AG20443 (cell line): ENCODE measurements at regions not wholly inside any gene's neighbourhood (a gene's known extent, or its start where the extent isn't known, plus 50 kb on each side); places are given as distances from the start of the nearest gene placed in this dataset.
A peak's percentile ranks its signal among the peaks of the same experiment; 100 is the strongest.

ENCODE experiments used
- DNase-seq: peaks from one replicate; pipeline ENCODE4 v3.0.0; 2012; ENCODE audit warnings: low spot score, mixed read lengths

DNA sequence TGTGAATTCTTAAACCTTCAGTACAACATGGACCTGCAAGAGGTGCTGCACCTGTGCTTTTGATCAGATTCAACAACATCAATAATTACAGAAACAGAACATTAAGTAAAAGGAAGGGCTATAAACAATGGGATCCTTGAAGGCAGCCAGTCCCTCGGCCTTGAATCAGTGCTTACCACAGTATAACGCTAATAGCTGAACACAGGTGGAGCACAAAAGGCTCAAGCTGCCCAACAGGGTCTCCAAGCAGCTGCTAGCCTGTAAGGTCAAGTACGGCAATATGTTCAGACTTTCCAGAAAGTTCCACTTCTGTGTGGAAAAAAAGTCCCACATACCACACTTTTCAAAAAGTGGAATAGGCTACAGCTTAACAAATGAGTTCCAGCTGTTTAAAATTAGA lies 61.9 kb upstream of the ITGA1 start:
- no peak for DNase-seq

DNA sequence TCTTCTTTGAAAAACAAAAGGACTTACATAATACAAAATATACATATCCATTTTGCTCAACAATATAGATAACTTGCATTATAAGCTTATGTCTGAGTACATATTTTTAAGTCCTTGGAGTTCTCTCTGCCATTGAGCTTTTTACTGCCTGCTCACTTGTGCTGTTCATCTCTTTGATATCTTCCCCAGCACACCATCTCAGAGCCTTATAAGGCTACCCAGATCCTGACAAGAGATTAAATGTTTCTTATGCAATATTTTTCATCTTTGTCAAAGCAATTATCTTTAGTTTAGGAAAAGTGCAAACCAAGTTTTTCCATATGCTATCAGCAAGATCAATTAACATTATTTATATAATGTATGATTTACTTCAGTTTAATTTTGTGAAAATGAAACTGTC lies 60.7 kb upstream of the ITGA1 start:
- no peak for DNase-seq

- DNase-seq: peak; percentile 86
Measured at GRCh38 chr5:52727576-52727975, 60.1 kb upstream of the ITGA1 start.

- no peak for DNase-seq
Measured at GRCh38 chr5:52728224-52728623, 59.5 kb upstream of the ITGA1 start.

- DNase-seq: no peak
Measured at GRCh38 chr5:52728686-52729085, 59.0 kb upstream of the ITGA1 start.

DNA sequence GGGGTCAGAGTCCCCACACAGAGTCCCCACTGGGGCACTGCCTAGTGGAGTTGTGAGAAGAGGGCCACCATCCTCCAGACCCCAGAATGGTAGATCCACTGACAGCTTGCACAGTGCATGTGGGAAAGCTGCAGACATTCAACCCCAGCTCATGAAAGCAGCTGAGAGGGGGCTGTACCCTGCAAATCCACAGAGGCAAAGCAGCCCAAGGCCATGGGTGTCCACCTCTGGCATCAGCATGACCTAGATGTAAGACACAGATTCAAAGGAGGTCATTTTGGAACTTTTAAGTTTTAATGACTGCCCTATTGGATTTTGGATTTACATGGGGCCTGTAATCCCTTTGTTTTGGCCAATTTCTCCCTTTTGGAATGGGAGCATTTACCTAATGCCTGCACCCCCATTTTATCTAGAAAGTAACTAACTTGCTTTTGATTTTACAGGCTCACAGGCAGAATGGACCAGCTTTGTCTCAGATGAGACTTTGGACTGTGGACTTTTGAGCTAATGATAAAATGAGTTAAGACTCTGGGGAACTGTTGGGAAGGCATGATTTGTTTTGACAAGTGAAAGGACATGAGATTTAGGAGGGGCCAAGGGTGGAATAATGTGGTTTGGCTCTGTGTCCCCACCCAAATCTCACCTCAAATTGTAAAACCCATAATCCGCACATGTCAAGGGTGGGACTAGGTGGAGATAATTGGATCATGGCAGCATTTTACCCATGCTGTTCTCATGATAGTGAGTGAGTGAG lies 56.3 kb upstream of the ITGA1 start:
- DNase-seq: no peak

- DNase-seq: no peak
Measured at GRCh38 chr5:52734557-52734956, 53.2 kb upstream of the ITGA1 start.

DNA sequence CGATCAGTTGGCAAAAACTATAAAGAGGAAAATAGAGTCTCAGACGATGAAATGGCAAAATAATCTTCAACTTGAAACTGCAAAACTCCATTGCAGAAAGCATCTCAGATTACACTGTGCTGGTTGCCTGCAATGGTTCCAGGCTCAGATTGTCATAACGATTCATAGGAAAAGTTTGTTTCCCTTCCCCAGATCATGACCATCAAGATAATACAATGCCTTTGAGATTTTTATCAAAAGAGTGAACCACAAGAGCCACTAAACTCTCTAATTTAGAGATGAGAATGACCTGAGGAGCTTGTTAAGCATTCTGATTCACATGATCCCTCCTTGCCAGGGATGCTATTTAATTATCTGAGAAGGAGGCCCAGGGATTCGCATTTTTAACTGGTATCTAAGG lies 52.6 kb upstream of the ITGA1 start:
- no peak for DNase-seq
